Gastroesophageal sphincter (tissue), 3 donors: ENCODE measurements at regions not wholly inside any gene's neighbourhood (a gene's known extent, or its start where the extent isn't known, plus 50 kb on each side); places are given as distances from the start of the nearest gene placed in this dataset.

Experiments used
- POLR2AphosphoS5 ChIP-seq: sonication (generic); formaldehyde crosslinking; IDR thresholded peaks from one replicate; pipeline ENCODE4 v1.6.1; 2017; ENCODE audit warnings: antibody characterized with exemption
- TF ChIP-seq, protein P1 (sequence below), 4 experiments: fragments of 200-600 bp in 2 of 4; fragments of 450-650 bp in 2 of 4; sonication (generic) in 1 of 4; IDR thresholded peaks; one replicate each; pipeline ENCODE4 v1.5.1; 2017 to 2019; ENCODE audit warnings: antibody characterized with exemption in 4 of 4, mild to moderate bottlenecking in 2 of 4, moderate library complexity in 2 of 4

DNA sequence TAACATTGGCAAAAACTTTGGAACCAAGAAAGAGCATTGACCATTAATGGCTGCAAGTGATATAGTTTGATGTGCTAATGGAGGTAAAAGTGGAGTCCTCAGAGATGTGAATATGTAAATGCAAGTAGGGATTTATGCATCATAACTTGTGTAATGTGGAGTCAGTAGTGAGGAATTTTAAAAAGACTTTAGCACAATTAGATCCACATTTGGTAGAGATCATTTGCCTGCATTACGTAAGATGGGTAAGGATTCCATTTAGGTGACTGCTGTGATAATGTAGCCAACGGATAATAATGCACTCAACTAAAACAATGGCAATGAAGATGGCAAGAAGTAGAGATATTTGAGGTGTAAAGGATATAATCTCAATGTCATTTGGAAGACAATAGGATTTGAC is 1128.4 kb downstream of the ADGRL3 start:
- no peak for TF ChIP-seq POLR2AphosphoS5
- TF ChIP-seq, protein P1, sequence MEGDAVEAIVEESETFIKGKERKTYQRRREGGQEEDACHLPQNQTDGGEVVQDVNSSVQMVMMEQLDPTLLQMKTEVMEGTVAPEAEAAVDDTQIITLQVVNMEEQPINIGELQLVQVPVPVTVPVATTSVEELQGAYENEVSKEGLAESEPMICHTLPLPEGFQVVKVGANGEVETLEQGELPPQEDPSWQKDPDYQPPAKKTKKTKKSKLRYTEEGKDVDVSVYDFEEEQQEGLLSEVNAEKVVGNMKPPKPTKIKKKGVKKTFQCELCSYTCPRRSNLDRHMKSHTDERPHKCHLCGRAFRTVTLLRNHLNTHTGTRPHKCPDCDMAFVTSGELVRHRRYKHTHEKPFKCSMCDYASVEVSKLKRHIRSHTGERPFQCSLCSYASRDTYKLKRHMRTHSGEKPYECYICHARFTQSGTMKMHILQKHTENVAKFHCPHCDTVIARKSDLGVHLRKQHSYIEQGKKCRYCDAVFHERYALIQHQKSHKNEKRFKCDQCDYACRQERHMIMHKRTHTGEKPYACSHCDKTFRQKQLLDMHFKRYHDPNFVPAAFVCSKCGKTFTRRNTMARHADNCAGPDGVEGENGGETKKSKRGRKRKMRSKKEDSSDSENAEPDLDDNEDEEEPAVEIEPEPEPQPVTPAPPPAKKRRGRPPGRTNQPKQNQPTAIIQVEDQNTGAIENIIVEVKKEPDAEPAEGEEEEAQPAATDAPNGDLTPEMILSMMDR (IDR thresholded peaks at IDR 0.05): no peak
